ENCODE measurements at regions not wholly inside any gene's neighbourhood (a gene's known extent, or its start where the extent isn't known, plus 50 kb on each side); places are given as distances from the start of the nearest gene placed in this dataset.

DNA sequence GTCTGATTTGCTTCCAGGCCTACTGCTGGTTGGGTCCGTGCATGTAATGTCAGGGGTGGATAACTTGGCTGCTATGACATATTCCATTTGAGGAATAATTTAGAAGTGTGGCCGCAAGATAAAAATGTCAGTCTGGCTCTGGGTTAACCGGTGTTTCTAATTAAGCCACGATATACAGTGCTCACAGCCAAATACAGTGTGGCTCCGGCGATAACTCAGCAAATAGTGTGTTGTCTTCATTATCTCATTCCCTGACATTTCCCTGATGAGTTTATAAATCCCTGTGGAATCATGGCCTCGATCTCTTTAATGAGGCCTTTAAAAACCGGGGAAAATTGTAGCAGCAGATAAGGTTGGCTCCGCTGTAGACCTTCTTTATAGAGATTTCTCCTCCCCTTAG is 1125.0 kb downstream of the TYW1 start:
- Histone ChIP-seq H3K4me1 (no peaks in the 10 kb centered on the region), H3K36me3 (no peaks in the 10 kb centered on the region), H3K27ac (no peak overlapping the region), H3K4me3 (no peak overlapping the region), H3K27me3 (no peaks in the 10 kb centered on the region), H3K9me3 (peaks cover 0 to 22% of the 10 kb centered on the region in 2 donors)
- TF ChIP-seq, protein P1, sequence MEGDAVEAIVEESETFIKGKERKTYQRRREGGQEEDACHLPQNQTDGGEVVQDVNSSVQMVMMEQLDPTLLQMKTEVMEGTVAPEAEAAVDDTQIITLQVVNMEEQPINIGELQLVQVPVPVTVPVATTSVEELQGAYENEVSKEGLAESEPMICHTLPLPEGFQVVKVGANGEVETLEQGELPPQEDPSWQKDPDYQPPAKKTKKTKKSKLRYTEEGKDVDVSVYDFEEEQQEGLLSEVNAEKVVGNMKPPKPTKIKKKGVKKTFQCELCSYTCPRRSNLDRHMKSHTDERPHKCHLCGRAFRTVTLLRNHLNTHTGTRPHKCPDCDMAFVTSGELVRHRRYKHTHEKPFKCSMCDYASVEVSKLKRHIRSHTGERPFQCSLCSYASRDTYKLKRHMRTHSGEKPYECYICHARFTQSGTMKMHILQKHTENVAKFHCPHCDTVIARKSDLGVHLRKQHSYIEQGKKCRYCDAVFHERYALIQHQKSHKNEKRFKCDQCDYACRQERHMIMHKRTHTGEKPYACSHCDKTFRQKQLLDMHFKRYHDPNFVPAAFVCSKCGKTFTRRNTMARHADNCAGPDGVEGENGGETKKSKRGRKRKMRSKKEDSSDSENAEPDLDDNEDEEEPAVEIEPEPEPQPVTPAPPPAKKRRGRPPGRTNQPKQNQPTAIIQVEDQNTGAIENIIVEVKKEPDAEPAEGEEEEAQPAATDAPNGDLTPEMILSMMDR (IDR thresholded peaks at IDR 0.05), result no peak
- no peak for DNase-seq (ENCODE audit: low spot score)

GRCh38 chr7:68122801-68123200 is 1126.2 kb downstream of the TYW1 start:
- TF ChIP-seq, protein P1 (IDR thresholded peaks at IDR 0.05), result no peak

GRCh38 chr7:68125168-68125567 is 1128.5 kb downstream of the TYW1 start:
- H3K27ac ChIP-seq, result no peak overlapping the region
- TF ChIP-seq, protein P1 (IDR thresholded peaks at IDR 0.05), result no peak
- H3K9me3 ChIP-seq, result peaks cover 0 to 2% of the 10 kb centered on the region in 2 donors
- no peaks in the 10 kb centered on the region for H3K4me1 ChIP-seq
- DNase-seq (ENCODE audit: low spot score), result no peak
- H3K36me3 ChIP-seq, result no peaks in the 10 kb centered on the region
- H3K27me3 ChIP-seq, result no peaks in the 10 kb centered on the region
- H3K4me3 ChIP-seq, result no peak overlapping the region

More at GRCh38 chr7:68122801-68123200, 1126.2 kb downstream of the TYW1 start:
- Histone ChIP-seq H3K4me3 (no peak overlapping the region), H3K4me1 (no peaks in the 10 kb centered on the region), H3K27ac (no peak overlapping the region), H3K9me3 (peaks cover 0 to 22% of the 10 kb centered on the region in 2 donors), H3K36me3 (no peaks in the 10 kb centered on the region), H3K27me3 (no peaks in the 10 kb centered on the region)
- no peak for DNase-seq (ENCODE audit: low spot score)

DNA sequence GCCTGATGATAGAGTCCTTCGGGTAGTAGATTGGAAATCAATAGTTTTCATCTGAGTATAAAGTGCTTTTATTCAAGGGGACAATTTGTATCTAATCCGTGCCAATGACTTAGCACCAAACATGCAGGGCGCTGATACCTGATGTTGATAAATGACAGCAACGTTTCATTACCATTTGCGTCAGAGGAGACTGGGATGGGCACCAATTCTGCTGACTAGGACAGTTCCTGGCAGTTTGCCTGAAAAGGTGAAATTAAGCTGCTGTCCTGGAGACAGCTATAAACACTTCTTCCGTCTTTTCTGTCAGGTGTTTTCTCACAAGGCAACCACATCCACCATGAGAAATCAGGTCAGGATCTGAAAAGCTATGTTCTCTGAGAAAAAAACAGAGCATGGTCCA is 1136.4 kb downstream of the TYW1 start:
- DNase-seq (ENCODE audit: low spot score), result no peak
- H3K4me1 ChIP-seq, result no peaks in the 10 kb centered on the region
- no peaks in the 10 kb centered on the region for H3K36me3 ChIP-seq
- H3K9me3 ChIP-seq, result no peaks in the 10 kb centered on the region
- no peak overlapping the region for H3K4me3 ChIP-seq
- H3K27ac ChIP-seq, result no peak overlapping the region
- no peaks in the 10 kb centered on the region for H3K27me3 ChIP-seq
- TF ChIP-seq, protein P1 (IDR thresholded peaks at IDR 0.05), result no peak

GRCh38 chr7:68143345-68143744 is 1146.7 kb downstream of the TYW1 start:
- no peaks in the 10 kb centered on the region for H3K4me1 ChIP-seq
- no peaks in the 10 kb centered on the region for H3K27me3 ChIP-seq
- TF ChIP-seq, protein P1 (IDR thresholded peaks at IDR 0.05), result no peak
- no peak for DNase-seq (ENCODE audit: low spot score)
- H3K9me3 ChIP-seq, result peaks cover 0 to 36% of the 10 kb centered on the region in 2 donors
- no peak overlapping the region for H3K27ac ChIP-seq
- H3K36me3 ChIP-seq, result no peaks in the 10 kb centered on the region
- H3K4me3 ChIP-seq, result no peak overlapping the region

GRCh38 chr7:68146983-68147382 is 1150.3 kb downstream of the TYW1 start:
- no peak for DNase-seq (ENCODE audit: low spot score)
- H3K36me3 ChIP-seq, result no peaks in the 10 kb centered on the region
- H3K9me3 ChIP-seq, result peaks cover 0 to 31% of the 10 kb centered on the region in 2 donors
- H3K27ac ChIP-seq, result no peak overlapping the region
- H3K4me1 ChIP-seq, result no peaks in the 10 kb centered on the region
- TF ChIP-seq, protein P1 (IDR thresholded peaks at IDR 0.05), result no peak
- H3K4me3 ChIP-seq, result no peak overlapping the region
- H3K27me3 ChIP-seq, result no peaks in the 10 kb centered on the region
